ENCODE measurements at regions not wholly inside any gene's neighbourhood (a gene's known extent, or its start where the extent isn't known, plus 50 kb on each side); places are given as distances from the start of the nearest gene placed in this dataset.

GRCh38 chrX:5236749-5237148, 991.9 kb downstream of the NLGN4X start:
- TF ChIP-seq, protein P1, sequence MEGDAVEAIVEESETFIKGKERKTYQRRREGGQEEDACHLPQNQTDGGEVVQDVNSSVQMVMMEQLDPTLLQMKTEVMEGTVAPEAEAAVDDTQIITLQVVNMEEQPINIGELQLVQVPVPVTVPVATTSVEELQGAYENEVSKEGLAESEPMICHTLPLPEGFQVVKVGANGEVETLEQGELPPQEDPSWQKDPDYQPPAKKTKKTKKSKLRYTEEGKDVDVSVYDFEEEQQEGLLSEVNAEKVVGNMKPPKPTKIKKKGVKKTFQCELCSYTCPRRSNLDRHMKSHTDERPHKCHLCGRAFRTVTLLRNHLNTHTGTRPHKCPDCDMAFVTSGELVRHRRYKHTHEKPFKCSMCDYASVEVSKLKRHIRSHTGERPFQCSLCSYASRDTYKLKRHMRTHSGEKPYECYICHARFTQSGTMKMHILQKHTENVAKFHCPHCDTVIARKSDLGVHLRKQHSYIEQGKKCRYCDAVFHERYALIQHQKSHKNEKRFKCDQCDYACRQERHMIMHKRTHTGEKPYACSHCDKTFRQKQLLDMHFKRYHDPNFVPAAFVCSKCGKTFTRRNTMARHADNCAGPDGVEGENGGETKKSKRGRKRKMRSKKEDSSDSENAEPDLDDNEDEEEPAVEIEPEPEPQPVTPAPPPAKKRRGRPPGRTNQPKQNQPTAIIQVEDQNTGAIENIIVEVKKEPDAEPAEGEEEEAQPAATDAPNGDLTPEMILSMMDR (optimal IDR thresholded peaks at IDR 0.05 in 1 of 3, IDR thresholded peaks at IDR 0.05 in 1 of 3, conservative IDR thresholded peaks at IDR 0.05 in 1 of 3; ENCODE audit: extremely low read depth in 1 of 3, insufficient read depth in 2 of 3, low read length in 3 of 3) = no peak
- TF ChIP-seq EZH2 (IDR thresholded peaks at IDR 0.05; ENCODE audit: low read length) = no peak
